ENCODE measurements at regions not wholly inside any gene's neighbourhood (a gene's known extent, or its start where the extent isn't known, plus 50 kb on each side); places are given as distances from the start of the nearest gene placed in this dataset.

DNA sequence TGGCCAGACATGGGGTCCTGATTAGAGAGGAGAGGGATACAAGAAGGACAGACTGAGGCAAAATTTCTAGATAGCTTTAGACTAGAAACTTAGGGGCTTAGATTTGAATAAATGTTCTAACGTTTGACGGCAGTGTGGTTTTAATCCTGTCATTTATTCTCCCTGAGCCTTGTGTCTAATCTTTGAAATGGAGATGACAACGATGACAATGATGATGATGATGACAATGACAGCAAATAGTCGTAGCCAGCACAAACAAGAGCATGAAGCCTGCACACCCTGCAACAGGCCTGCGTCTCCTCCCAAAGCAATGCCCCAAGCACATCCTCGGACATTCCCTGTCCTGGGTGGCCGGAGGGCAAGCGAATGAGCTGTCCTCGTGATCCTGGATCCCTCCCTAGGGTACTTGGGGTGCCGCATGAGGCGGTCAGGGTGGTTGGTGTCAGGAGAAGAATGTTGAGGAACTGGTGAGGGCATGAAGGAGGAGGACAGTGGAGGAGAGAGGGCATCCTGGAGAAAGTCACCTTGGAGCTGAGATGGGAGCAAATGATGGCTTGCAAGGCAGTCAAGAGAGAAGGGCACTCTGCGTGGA is 502.1 kb upstream of the B3GAT1 start:
- Histone ChIP-seq H2AFZ (ENCODE audit: low read length) (no peak overlapping the region), H3K27ac (ENCODE audit: low read depth, low read length) (no peak overlapping the region), H4K20me1 (ENCODE audit: insufficient read depth, low read length) (no peaks in the 10 kb centered on the region), H3K79me2 (ENCODE audit: insufficient read depth, low read length) (no peaks in the 10 kb centered on the region), H3K27me3 (ENCODE audit: insufficient read depth, low read length) (no peaks in the 10 kb centered on the region), H3K4me1 (ENCODE audit: insufficient read depth, low read length) (no peaks in the 10 kb centered on the region), H3K4me2 (ENCODE audit: insufficient read depth, low read length) (no peak overlapping the region), H3K9me3 (ENCODE audit: low read depth, low read length) (no peaks in the 10 kb centered on the region), H3K4me3 (ENCODE audit: insufficient read depth, low read length) (no peak overlapping the region), H3K36me3 (ENCODE audit: insufficient read depth, low read length) (no peaks in the 10 kb centered on the region)
- no peak for DNase-seq (ENCODE audit: insufficient read length, low spot score, missing footprints)
- TF ChIP-seq, protein P1, sequence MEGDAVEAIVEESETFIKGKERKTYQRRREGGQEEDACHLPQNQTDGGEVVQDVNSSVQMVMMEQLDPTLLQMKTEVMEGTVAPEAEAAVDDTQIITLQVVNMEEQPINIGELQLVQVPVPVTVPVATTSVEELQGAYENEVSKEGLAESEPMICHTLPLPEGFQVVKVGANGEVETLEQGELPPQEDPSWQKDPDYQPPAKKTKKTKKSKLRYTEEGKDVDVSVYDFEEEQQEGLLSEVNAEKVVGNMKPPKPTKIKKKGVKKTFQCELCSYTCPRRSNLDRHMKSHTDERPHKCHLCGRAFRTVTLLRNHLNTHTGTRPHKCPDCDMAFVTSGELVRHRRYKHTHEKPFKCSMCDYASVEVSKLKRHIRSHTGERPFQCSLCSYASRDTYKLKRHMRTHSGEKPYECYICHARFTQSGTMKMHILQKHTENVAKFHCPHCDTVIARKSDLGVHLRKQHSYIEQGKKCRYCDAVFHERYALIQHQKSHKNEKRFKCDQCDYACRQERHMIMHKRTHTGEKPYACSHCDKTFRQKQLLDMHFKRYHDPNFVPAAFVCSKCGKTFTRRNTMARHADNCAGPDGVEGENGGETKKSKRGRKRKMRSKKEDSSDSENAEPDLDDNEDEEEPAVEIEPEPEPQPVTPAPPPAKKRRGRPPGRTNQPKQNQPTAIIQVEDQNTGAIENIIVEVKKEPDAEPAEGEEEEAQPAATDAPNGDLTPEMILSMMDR (IDR thresholded peaks at IDR 0.05; ENCODE audit: extremely low read depth, low read depth, low read length), result no peak

DNA sequence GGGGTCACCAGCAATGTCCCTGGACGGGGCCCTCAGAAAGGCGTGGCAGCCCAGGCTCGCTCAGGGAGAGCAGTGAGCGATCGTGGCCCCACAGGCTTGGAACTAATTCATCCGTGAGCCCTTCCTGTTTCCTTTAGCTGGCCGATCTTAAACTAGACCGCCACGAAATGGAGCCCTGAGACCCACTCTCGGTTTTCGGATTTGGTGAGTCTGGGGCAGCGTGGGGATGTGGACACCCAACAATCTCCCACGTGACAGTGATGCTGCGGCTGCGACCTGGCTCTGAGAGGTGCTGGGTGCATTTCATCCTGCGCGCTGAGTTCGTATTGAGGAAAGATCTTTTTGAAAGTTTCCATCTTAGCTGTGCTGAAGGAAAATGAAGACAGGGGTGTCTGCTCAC is 501.3 kb upstream of the B3GAT1 start:
- Histone ChIP-seq H3K36me3 (ENCODE audit: insufficient read depth, low read length) (no peaks in the 10 kb centered on the region), H4K20me1 (ENCODE audit: insufficient read depth, low read length) (no peaks in the 10 kb centered on the region), H2AFZ (ENCODE audit: low read length) (no peak overlapping the region), H3K9me3 (ENCODE audit: low read depth, low read length) (no peaks in the 10 kb centered on the region), H3K4me1 (ENCODE audit: insufficient read depth, low read length) (no peaks in the 10 kb centered on the region), H3K4me2 (ENCODE audit: insufficient read depth, low read length) (no peak overlapping the region), H3K4me3 (ENCODE audit: insufficient read depth, low read length) (no peak overlapping the region), H3K27me3 (ENCODE audit: insufficient read depth, low read length) (no peaks in the 10 kb centered on the region), H3K27ac (ENCODE audit: low read depth, low read length) (no peak overlapping the region), H3K79me2 (ENCODE audit: insufficient read depth, low read length) (no peaks in the 10 kb centered on the region)
- DNase-seq (ENCODE audit: insufficient read length, low spot score, missing footprints), result no peak
- TF ChIP-seq, protein P1 (IDR thresholded peaks at IDR 0.05; ENCODE audit: extremely low read depth, low read depth, low read length), result no peak

DNA sequence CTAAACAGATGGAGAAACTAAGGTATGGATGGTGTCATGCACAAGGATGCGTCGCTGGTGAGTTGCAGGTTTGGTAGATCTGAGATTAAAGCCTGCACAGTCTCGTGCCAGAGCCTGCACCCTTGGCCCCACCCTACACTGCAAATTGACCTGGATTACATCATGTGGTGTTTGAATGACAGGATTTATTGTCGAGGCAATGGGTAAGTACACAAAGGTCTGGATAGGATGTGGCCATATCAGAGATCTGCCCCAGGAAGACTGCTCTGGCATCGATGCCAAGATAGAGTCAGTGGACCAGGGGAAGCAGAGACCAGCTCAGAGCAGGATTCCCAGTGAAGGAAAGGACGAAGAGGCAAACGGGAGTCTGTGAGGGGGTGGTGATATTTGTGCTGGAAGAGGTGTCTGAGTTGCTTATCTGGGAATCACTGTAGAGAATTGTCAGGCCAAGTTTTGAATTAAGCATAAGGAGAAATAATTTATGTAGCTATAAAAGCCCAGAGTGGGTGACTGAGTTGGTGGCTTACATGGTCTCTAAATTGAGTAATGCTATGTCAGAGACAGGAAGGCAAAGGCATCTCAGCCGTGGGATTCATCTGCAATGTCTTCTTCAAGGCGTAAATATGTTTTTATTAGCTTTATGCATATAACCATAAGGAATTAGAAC is 499.6 kb upstream of the B3GAT1 start:
- Histone ChIP-seq H3K4me1 (ENCODE audit: insufficient read depth, low read length) (no peaks in the 10 kb centered on the region), H3K27me3 (ENCODE audit: insufficient read depth, low read length) (no peaks in the 10 kb centered on the region), H3K4me3 (ENCODE audit: insufficient read depth, low read length) (no peak overlapping the region), H2AFZ (ENCODE audit: low read length) (no peak overlapping the region), H3K9me3 (ENCODE audit: low read depth, low read length) (no peaks in the 10 kb centered on the region), H3K79me2 (ENCODE audit: insufficient read depth, low read length) (no peaks in the 10 kb centered on the region), H3K27ac (ENCODE audit: low read depth, low read length) (no peak overlapping the region), H4K20me1 (ENCODE audit: insufficient read depth, low read length) (no peaks in the 10 kb centered on the region), H3K36me3 (ENCODE audit: insufficient read depth, low read length) (no peaks in the 10 kb centered on the region), H3K4me2 (ENCODE audit: insufficient read depth, low read length) (no peak overlapping the region)
- TF ChIP-seq, protein P1 (IDR thresholded peaks at IDR 0.05; ENCODE audit: extremely low read depth, low read depth, low read length), result no peak
- no peak for DNase-seq (ENCODE audit: insufficient read length, low spot score, missing footprints)

DNA sequence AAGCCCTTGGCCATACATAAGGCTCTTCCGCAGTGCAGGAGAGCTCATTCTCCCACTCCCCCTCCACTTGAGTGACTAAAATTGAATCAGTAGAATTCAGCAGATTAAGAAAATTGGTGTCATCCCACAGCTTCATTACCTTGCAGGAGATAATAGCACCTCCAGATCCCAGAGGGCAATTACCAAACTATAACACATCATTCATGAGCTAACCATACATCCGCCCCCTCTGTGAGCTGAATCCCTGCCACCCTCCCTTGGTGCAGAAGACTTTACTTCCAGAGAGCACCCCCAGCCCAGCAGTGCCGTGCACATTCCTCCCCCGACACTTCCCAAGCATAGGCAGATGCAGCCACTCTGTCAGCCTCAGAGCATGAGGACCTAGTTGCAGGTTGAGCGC is 496.5 kb upstream of the B3GAT1 start:
- H3K4me2 ChIP-seq (ENCODE audit: insufficient read depth, low read length), result no peak overlapping the region
- H3K27ac ChIP-seq (ENCODE audit: low read depth, low read length), result no peak overlapping the region
- H4K20me1 ChIP-seq (ENCODE audit: insufficient read depth, low read length), result no peaks in the 10 kb centered on the region
- DNase-seq (ENCODE audit: insufficient read length, low spot score, missing footprints), result no peak
- H3K27me3 ChIP-seq (ENCODE audit: insufficient read depth, low read length), result no peaks in the 10 kb centered on the region
- TF ChIP-seq, protein P1 (IDR thresholded peaks at IDR 0.05; ENCODE audit: extremely low read depth, low read depth, low read length), result no peak
- no peaks in the 10 kb centered on the region for H3K79me2 ChIP-seq (ENCODE audit: insufficient read depth, low read length)
- no peaks in the 10 kb centered on the region for H3K36me3 ChIP-seq (ENCODE audit: insufficient read depth, low read length)
- no peak overlapping the region for H2AFZ ChIP-seq (ENCODE audit: low read length)
- no peaks in the 10 kb centered on the region for H3K9me3 ChIP-seq (ENCODE audit: low read depth, low read length)
- no peak overlapping the region for H3K4me3 ChIP-seq (ENCODE audit: insufficient read depth, low read length)
- H3K4me1 ChIP-seq (ENCODE audit: insufficient read depth, low read length), result no peaks in the 10 kb centered on the region

Measured in osteoblast (primary cell).